Bronchial epithelial cell (primary cell): ENCODE measurements at regions not wholly inside any gene's neighbourhood (a gene's known extent, or its start where the extent isn't known, plus 50 kb on each side); places are given as distances from the start of the nearest gene placed in this dataset.

Source experiments
- DNase-seq: peaks from one replicate; pipeline ENCODE4 v3.0.0-alpha.2; 2010; ENCODE audit warnings: low read depth
- FAIRE-seq: peaks from 2 replicates; lab custom pipeline; 2011; peaks lifted over from hg19 to GRCh38; lab: Jason Lieb, UNC
- H3K27me3 ChIP-seq: 2 replicates; pipeline ENCODE4 v1.5.1; 2011; ENCODE audit warnings: low read length; ENCODE audit not compliant: control insufficient read depth, insufficient read depth
- H3K36me3 ChIP-seq: 2 replicates; pipeline ENCODE4 v1.5.1; 2011; ENCODE audit warnings: low read length; ENCODE audit not compliant: control insufficient read depth, insufficient read depth
- H3K4me3 ChIP-seq: 2 replicates; pipeline ENCODE4 v1.5.1; 2011; ENCODE audit warnings: mild to moderate bottlenecking, low read depth, low read length, control low read depth
- CTCF ChIP-seq: IDR thresholded peaks from 2 replicates; pipeline ENCODE4 v1.5.1; 2011; ENCODE audit warnings: mild to moderate bottlenecking, moderate library complexity, low read length, control low read depth, inconsistent platforms; ENCODE audit not compliant: insufficient read depth, severe bottlenecking

- Histone ChIP-seq H3K27me3 (no peaks in the 10 kb centered on the region), H3K4me3 (no peak overlapping the region), H3K36me3 (no peaks in the 10 kb centered on the region)
- FAIRE-seq = no peak
- TF ChIP-seq CTCF = no peak
- no peak for DNase-seq
Observed at GRCh38 chr20:11976966-11977365, 59.3 kb downstream of the BTBD3 start.

- Histone ChIP-seq H3K36me3 (no peaks in the 10 kb centered on the region), H3K27me3 (no peaks in the 10 kb centered on the region), H3K4me3 (no peak overlapping the region)
- no peak for FAIRE-seq
- no peak for DNase-seq
- TF ChIP-seq CTCF = no peak
Observed at GRCh38 chr20:11978496-11978895, 60.8 kb downstream of the BTBD3 start.

- Histone ChIP-seq H3K36me3 (no peaks in the 10 kb centered on the region), H3K4me3 (no peak overlapping the region), H3K27me3 (no peaks in the 10 kb centered on the region)
- FAIRE-seq (no peak), DNase-seq (no peak)
- no peak for TF ChIP-seq CTCF
Observed at GRCh38 chr20:11979306-11979990, 61.8 kb downstream of the BTBD3 start.

- Histone ChIP-seq H3K4me3 (no peak overlapping the region), H3K36me3 (no peaks in the 10 kb centered on the region), H3K27me3 (no peaks in the 10 kb centered on the region)
- no peak for TF ChIP-seq CTCF
- no peak for DNase-seq
- no peak for FAIRE-seq
Observed at GRCh38 chr20:11980263-11980662, 62.6 kb downstream of the BTBD3 start.

- FAIRE-seq (no peak), DNase-seq (no peak)
- H3K4me3 ChIP-seq = no peak overlapping the region
- H3K27me3 ChIP-seq = no peaks in the 10 kb centered on the region
- H3K36me3 ChIP-seq = no peaks in the 10 kb centered on the region
- no peak for TF ChIP-seq CTCF
Observed at GRCh38 chr20:11981366-11981947, 63.8 kb downstream of the BTBD3 start.
